Small intestine (tissue), 7 donors: ENCODE measurements at regions not wholly inside any gene's neighbourhood (a gene's known extent, or its start where the extent isn't known, plus 50 kb on each side); places are given as distances from the start of the nearest gene placed in this dataset.
"Not testable (repeated sequence)": the region's sequence is repeated elsewhere in the genome, so short reads cannot be mapped to it uniquely, and the experiment has no call there.

Experiments
- DNase-seq, 2 donors: peaks; one replicate each; pipeline versions ENCODE4 v3.0.0 to v3.0.0-alpha.2; 2013
- FAIRE-seq: peaks from 2 replicates; lab custom pipeline; 2012; peaks lifted over from hg19 to GRCh38; lab: Jason Lieb, UNC
- H3K27ac ChIP-seq, 3 donors: one replicate each; pipeline ENCODE4 v1.5.1; 2013; ENCODE audit warnings: low read length in 2 of 3, mild to moderate bottlenecking in 2 of 3, control low read depth in 1 of 3, inconsistent platforms in 1 of 3, low read depth in 1 of 3, moderate library complexity in 1 of 3
- H3K27me3 ChIP-seq, 3 donors: one replicate each; pipeline ENCODE4 v1.6.1; 2013; ENCODE audit warnings: low read length in 3 of 3, inconsistent platforms in 1 of 3; ENCODE audit not compliant: control insufficient read depth in 3 of 3, insufficient read depth in 3 of 3
- H3K36me3 ChIP-seq, 3 donors: one replicate each; pipeline ENCODE4 v1.6.1; 2013; ENCODE audit warnings: low read length in 3 of 3, inconsistent platforms in 1 of 3, low read depth in 1 of 3, mild to moderate bottlenecking in 1 of 3, moderate library complexity in 1 of 3; ENCODE audit not compliant: control insufficient read depth in 3 of 3, insufficient read depth in 2 of 3
- H3K4me1 ChIP-seq, 3 donors: one replicate each; pipeline ENCODE4 v1.6.1; 2013; ENCODE audit warnings: low read length in 2 of 3, inconsistent platforms in 1 of 3, low read depth in 1 of 3, mild to moderate bottlenecking in 1 of 3, moderate library complexity in 1 of 3; ENCODE audit not compliant: control insufficient read depth in 3 of 3, insufficient read depth in 2 of 3
- H3K4me3 ChIP-seq, 3 donors: one replicate each; pipeline ENCODE4 v1.5.1; 2013; ENCODE audit warnings: low read length in 3 of 3, control low read depth in 1 of 3, inconsistent platforms in 1 of 3, low read depth in 1 of 3, mild to moderate bottlenecking in 1 of 3, moderate library complexity in 1 of 3
- H3K9me3 ChIP-seq, 2 donors: one replicate each; pipeline ENCODE4 v1.6.1; 2013; ENCODE audit warnings: low read depth in 1 of 2, low read length in 1 of 2; ENCODE audit not compliant: control insufficient read depth in 2 of 2, insufficient read depth in 1 of 2
- WGBS, 3 donors: extraction: QIAGEN DNeasy Blood & Tissue Kit; methylation state at CpG; one replicate each; pipeline ENCODE4 v1.1.7; 2013; 5-methylcytosine and 5-hydroxymethylcytosine counted together
- donor health status: healthy with polysubstance abuse.
- donor health status: control.
- donor health status: control.
- donor health status: Bipolar disorder and iron deficiency.
- donor health status: healthy.

GRCh38 chr14:53842938-53843337 is 113.7 kb downstream of the BMP4 start:
- H3K27me3 ChIP-seq = no peaks in the 10 kb centered on the region
- H3K36me3 ChIP-seq = no peaks in the 10 kb centered on the region
- no peak overlapping the region for H3K27ac ChIP-seq
- DNase-seq (no peak), FAIRE-seq (no peak)
- 61 to 69% (median 62%) methylated on average over 4 of the region's 4 CpGs for WGBS, 3 donors
- peaks cover 0 to 7% (median 0%) of the 10 kb centered on the region in 3 donors for H3K4me1 ChIP-seq
- H3K9me3 ChIP-seq = no peaks in the 10 kb centered on the region
- H3K4me3 ChIP-seq = no peak overlapping the region

GRCh38 chr14:53841109-53842099 is 115.2 kb downstream of the BMP4 start:
- no peak for FAIRE-seq
- H3K4me1 ChIP-seq = peaks cover 0 to 7% (median 0%) of the 10 kb centered on the region in 3 donors
- H3K9me3 ChIP-seq = peaks cover 0 to 6% of the 10 kb centered on the region in 2 donors
- no peak overlapping the region for H3K27ac ChIP-seq
- no peaks in the 10 kb centered on the region for H3K27me3 ChIP-seq
- DNase-seq = no peak
- H3K4me3 ChIP-seq = no peak overlapping the region
- 88 to 95% (median 90%) methylated on average over 3 of the region's 3 CpGs for WGBS, 3 donors
- H3K36me3 ChIP-seq = no peaks in the 10 kb centered on the region

- FAIRE-seq (peak; percentile 90), DNase-seq (peak; percentile 62 to 92)
- H3K4me3 ChIP-seq = no peak overlapping the region
- peak overlapping the region in 1 of 3 donors; percentile 48 for H3K27ac ChIP-seq
- H3K36me3 ChIP-seq = no peaks in the 10 kb centered on the region
- 11 to 61% (median 32%) methylated on average over 2 of the region's 2 CpGs for WGBS, 3 donors
- H3K4me1 ChIP-seq = no peaks in the 10 kb centered on the region
- H3K9me3 ChIP-seq = peaks cover 0 to 6% of the 10 kb centered on the region in 2 donors
- H3K27me3 ChIP-seq = no peaks in the 10 kb centered on the region
Measured at GRCh38 chr14:53840444-53840843, 116.2 kb downstream of the BMP4 start.

- no peaks in the 10 kb centered on the region for H3K4me1 ChIP-seq
- no peaks in the 10 kb centered on the region for H3K27me3 ChIP-seq
- FAIRE-seq (no peak), DNase-seq (peak in 1 of 2 donors; percentile 69)
- H3K27ac ChIP-seq = no peak overlapping the region
- 46 to 61% (median 48%) methylated on average over 4 of the region's 4 CpGs for WGBS, 3 donors
- H3K36me3 ChIP-seq = no peaks in the 10 kb centered on the region
- peaks cover 0 to 6% of the 10 kb centered on the region in 2 donors for H3K9me3 ChIP-seq
- no peak overlapping the region for H3K4me3 ChIP-seq
Measured at GRCh38 chr14:53838374-53838773, 118.3 kb downstream of the BMP4 start.

- H3K4me1 ChIP-seq, H3K4me3 ChIP-seq, H3K27ac ChIP-seq, H3K36me3 ChIP-seq, H3K27me3 ChIP-seq, DNase-seq, H3K9me3 ChIP-seq, FAIRE-seq: not testable (repeated sequence)
- WGBS, 3 donors = 64 to 90% (median 86%) methylated on average over 2 of the region's 2 CpGs
Measured at GRCh38 chr14:53837656-53838055, 119.0 kb downstream of the BMP4 start.

- Histone ChIP-seq H3K4me1 (no peaks in the 10 kb centered on the region), H3K36me3 (no peaks in the 10 kb centered on the region), H3K4me3 (no peak overlapping the region), H3K27ac (no peak overlapping the region), H3K9me3 (peaks cover 0 to 6% of the 10 kb centered on the region in 2 donors), H3K27me3 (no peaks in the 10 kb centered on the region)
- FAIRE-seq (no peak), DNase-seq (no peak)
- WGBS, 3 donors = 69 to 81% (median 77%) methylated on average over 2 of the region's 2 CpGs
Measured at GRCh38 chr14:53836551-53836950, 120.1 kb downstream of the BMP4 start.

- H3K4me1 ChIP-seq = no peaks in the 10 kb centered on the region
- H3K27me3 ChIP-seq = no peaks in the 10 kb centered on the region
- no peaks in the 10 kb centered on the region for H3K36me3 ChIP-seq
- FAIRE-seq = no peak
- H3K9me3 ChIP-seq = peaks cover 0 to 18% of the 10 kb centered on the region in 2 donors
- 56 to 70% (median 68%) methylated on average over 4 of the region's 4 CpGs for WGBS, 3 donors
- H3K4me3 ChIP-seq = no peak overlapping the region
- no peak overlapping the region for H3K27ac ChIP-seq
- DNase-seq = no peak
Measured at GRCh38 chr14:53828820-53829219, 127.8 kb downstream of the BMP4 start.

GRCh38 chr14:53824061-53824460 is 132.6 kb downstream of the BMP4 start:
- 79 to 89% (median 86%) methylated on average over 1 of the region's 1 CpG for WGBS, 3 donors
- no peaks in the 10 kb centered on the region for H3K27me3 ChIP-seq

More at GRCh38 chr14:53824061-53824460, 132.6 kb downstream of the BMP4 start:
- H3K4me1 ChIP-seq = no peaks in the 10 kb centered on the region
- H3K27ac ChIP-seq = no peak overlapping the region
- FAIRE-seq (no peak), DNase-seq (no peak)
- H3K36me3 ChIP-seq = no peaks in the 10 kb centered on the region
- no peak overlapping the region for H3K4me3 ChIP-seq
- H3K9me3 ChIP-seq = peaks cover 0 to 7% of the 10 kb centered on the region in 2 donors
